ENCODE measurements at regions not wholly inside any gene's neighbourhood (a gene's known extent, or its start where the extent isn't known, plus 50 kb on each side); places are given as distances from the start of the nearest gene placed in this dataset.

DNA sequence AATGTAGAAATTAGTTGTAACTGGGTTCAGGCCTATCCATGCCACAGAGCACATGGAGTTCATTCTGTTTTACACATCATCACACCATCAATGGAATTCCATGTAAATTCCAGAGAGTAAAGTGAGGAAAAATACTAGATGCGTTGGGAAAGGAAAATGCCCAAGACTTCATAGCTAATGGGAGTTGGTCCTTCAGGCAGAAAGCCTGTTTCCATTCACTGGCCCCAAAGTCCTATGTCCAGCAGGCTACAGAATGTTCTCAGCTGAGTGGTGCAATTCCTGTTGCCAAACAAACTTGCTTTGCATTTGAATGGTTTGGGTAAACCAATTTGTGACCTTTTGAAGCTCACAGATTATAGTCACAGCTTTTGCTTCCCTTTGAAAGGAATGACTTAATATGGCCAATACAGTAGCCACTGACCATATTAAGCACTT is 164.6 kb upstream of the PFN2 start:
- TF ChIP-seq, protein P1, sequence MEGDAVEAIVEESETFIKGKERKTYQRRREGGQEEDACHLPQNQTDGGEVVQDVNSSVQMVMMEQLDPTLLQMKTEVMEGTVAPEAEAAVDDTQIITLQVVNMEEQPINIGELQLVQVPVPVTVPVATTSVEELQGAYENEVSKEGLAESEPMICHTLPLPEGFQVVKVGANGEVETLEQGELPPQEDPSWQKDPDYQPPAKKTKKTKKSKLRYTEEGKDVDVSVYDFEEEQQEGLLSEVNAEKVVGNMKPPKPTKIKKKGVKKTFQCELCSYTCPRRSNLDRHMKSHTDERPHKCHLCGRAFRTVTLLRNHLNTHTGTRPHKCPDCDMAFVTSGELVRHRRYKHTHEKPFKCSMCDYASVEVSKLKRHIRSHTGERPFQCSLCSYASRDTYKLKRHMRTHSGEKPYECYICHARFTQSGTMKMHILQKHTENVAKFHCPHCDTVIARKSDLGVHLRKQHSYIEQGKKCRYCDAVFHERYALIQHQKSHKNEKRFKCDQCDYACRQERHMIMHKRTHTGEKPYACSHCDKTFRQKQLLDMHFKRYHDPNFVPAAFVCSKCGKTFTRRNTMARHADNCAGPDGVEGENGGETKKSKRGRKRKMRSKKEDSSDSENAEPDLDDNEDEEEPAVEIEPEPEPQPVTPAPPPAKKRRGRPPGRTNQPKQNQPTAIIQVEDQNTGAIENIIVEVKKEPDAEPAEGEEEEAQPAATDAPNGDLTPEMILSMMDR (IDR thresholded peaks at IDR 0.05): no peak
- no peak for TF ChIP-seq POLR2A (IDR thresholded peaks at IDR 0.05)
- no peak for TF ChIP-seq POLR2AphosphoS5 (IDR thresholded peaks at IDR 0.05)
